ENCODE measurements at regions not wholly inside any gene's neighbourhood (a gene's known extent, or its start where the extent isn't known, plus 50 kb on each side); places are given as distances from the start of the nearest gene placed in this dataset.

DNA sequence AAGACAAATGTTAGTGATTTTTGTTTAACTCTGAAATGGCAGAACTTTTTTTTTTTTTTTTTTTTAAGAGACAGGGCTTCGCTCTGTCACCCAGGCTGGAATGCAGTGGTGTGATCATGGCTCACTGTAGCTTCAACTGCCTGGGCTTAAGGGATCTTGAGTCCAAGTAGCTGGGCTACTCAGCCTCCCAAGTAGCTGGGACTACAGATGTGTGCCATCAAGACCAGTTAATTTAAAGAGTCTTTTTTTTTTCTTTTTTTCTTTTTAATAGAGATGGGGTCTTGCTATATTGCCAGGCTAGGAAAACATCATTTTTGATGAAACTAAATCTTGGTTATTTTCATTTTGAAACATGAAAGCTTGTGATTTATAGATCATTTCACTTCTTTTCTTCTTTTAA, 91.6 kb upstream of the PTCH1 start:
- Histone ChIP-seq H2BK120ac (ENCODE audit: low read depth, low read length) (no peak overlapping the region), H2AFZ (replicated peaks; ENCODE audit: low read length, poor library complexity) (no peak overlapping the region), H4K8ac (ENCODE audit: low read depth in 2 of 2, low read length in 2 of 2) (no peak overlapping the region), H2BK5ac (ENCODE audit: low read depth, low read length, poor library complexity, severe bottlenecking) (no peak overlapping the region), H2AK9ac (replicated peaks; ENCODE audit: low read depth, low read length, poor library complexity) (no peak overlapping the region), H3K9ac (ENCODE audit: low read depth, low read length) (no peak overlapping the region), H3K36me3 (ENCODE audit: control insufficient read depth, insufficient read depth, low read length) (no peaks in the 10 kb centered on the region), H2BK20ac (ENCODE audit: low read depth, low read length) (no peak overlapping the region), H4K91ac (ENCODE audit: insufficient read depth, low read depth, low read length) (no peak overlapping the region), H3K18ac (ENCODE audit: low read depth, low read length) (no peak overlapping the region), H3K27me3 (ENCODE audit: control insufficient read depth, insufficient read depth, low read length) (no peaks in the 10 kb centered on the region; the same call in 1 of the 2 replicates), H3K9me1 (ENCODE audit: insufficient read depth, low read length) (no peaks in the 10 kb centered on the region), H3K9me3 (ENCODE audit: control insufficient read depth, insufficient read depth, low read length) (no peaks in the 10 kb centered on the region), H3K4me2 (ENCODE audit: low read depth, low read length) (no peak overlapping the region), H3K4ac (ENCODE audit: low read depth, low read length) (no peak overlapping the region), H3K4me1 (ENCODE audit: control insufficient read depth, insufficient read depth, low read length) (no peaks in the 10 kb centered on the region), H3K56ac (ENCODE audit: extremely low read depth, insufficient read depth, low read length) (no peak overlapping the region), H3K23ac (ENCODE audit: low read depth, low read length) (no peak overlapping the region), H3K4me3 (ENCODE audit: insufficient read depth, low read depth, low read length) (no peak overlapping the region), H4K20me1 (ENCODE audit: insufficient read depth, low read length) (no peaks in the 10 kb centered on the region), H2BK15ac (ENCODE audit: low read depth, low read length) (no peak overlapping the region), H3K79me1 (ENCODE audit: low read depth in 1 of 2, low read length in 2 of 2) (no peaks in the 10 kb centered on the region), H4K5ac (ENCODE audit: low read depth, low read length) (no peak overlapping the region), H2AK5ac (ENCODE audit: low read depth, low read length) (no peak overlapping the region), H3K27ac (ENCODE audit: insufficient read depth, low read length) (no peak overlapping the region), H3K14ac (replicated peaks; ENCODE audit: low read depth, low read length) (no peak overlapping the region)
- TF ChIP-seq RAD21 (IDR thresholded peaks at IDR 0.05; ENCODE audit: low read length) (no peak), FOS (IDR thresholded peaks at IDR 0.05; ENCODE audit: low read depth, low read length) (no peak), BHLHE40 (IDR thresholded peaks at IDR 0.05; ENCODE audit: low read depth, low read length) (no peak), MAZ (IDR thresholded peaks at IDR 0.05; ENCODE audit: borderline replicate concordance, low read depth, low read length) (no peak), MAFK (IDR thresholded peaks at IDR 0.05; ENCODE audit: low read depth, low read length) (no peak), MXI1 (IDR thresholded peaks at IDR 0.05; ENCODE audit: borderline replicate concordance, low read depth, low read length) (no peak), POLR2A (IDR thresholded peaks at IDR 0.05; ENCODE audit: low read depth, low read length) (no peak), CHD1 (IDR thresholded peaks at IDR 0.05; ENCODE audit: low read depth, low read length) (no peak), SMC3 (IDR thresholded peaks at IDR 0.05; ENCODE audit: low read depth, low read length) (no peak), RFX5 (IDR thresholded peaks at IDR 0.05; ENCODE audit: low read depth, low read length) (no peak), CEBPB (IDR thresholded peaks at IDR 0.05; ENCODE audit: low read depth, low read length) (no peak), RCOR1 (IDR thresholded peaks at IDR 0.05; ENCODE audit: insufficient replicate concordance, low read length) (no peak), NFE2L2 (IDR thresholded peaks at IDR 0.05; ENCODE audit: low read depth, low read length) (no peak)
- TF ChIP-seq, protein P1, sequence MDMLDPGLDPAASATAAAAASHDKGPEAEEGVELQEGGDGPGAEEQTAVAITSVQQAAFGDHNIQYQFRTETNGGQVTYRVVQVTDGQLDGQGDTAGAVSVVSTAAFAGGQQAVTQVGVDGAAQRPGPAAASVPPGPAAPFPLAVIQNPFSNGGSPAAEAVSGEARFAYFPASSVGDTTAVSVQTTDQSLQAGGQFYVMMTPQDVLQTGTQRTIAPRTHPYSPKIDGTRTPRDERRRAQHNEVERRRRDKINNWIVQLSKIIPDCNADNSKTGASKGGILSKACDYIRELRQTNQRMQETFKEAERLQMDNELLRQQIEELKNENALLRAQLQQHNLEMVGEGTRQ (IDR thresholded peaks at IDR 0.05; ENCODE audit: low read depth, low read length), result no peak
- TF ChIP-seq, protein P2, sequence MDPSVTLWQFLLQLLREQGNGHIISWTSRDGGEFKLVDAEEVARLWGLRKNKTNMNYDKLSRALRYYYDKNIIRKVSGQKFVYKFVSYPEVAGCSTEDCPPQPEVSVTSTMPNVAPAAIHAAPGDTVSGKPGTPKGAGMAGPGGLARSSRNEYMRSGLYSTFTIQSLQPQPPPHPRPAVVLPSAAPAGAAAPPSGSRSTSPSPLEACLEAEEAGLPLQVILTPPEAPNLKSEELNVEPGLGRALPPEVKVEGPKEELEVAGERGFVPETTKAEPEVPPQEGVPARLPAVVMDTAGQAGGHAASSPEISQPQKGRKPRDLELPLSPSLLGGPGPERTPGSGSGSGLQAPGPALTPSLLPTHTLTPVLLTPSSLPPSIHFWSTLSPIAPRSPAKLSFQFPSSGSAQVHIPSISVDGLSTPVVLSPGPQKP (IDR thresholded peaks at IDR 0.05; ENCODE audit: borderline replicate concordance, low read depth, low read length), result no peak
- CTCF ChIA-PET, result interaction anchor here (0.6 to 0.7 kb wide), 2 partner anchors 26 to 710 kb away, joined by 3 to 4 read pairs; no protein-coding TSS in a partner anchor
- intact Hi-C loops (cut with micrococcal nuclease), result no loop called here
- dilution Hi-C loops (cut with HindIII; ENCODE audit: low sequenced_read_pairs, unreplicated experiment), result no loop called here
- WGBS, 2 experiments (ENCODE audit: extremely low coverage in 2 of 2, insufficient read length in 1 of 2), result no CpG with 5 or more reads among the region's 1 CpG
- DNase-seq, result no peak
- POLR2A ChIA-PET (ENCODE audit: unreplicated experiment), result interaction anchor here (0.6 kb wide), 1 partner anchor 490 kb away, joined by 14 read pairs; no protein-coding TSS in a partner anchor
- in situ Hi-C loops (cut with MboI; ENCODE audit: low sequenced_read_pairs), result no loop called here
- ATAC-seq (ENCODE audit: low read depth), result no peak
- BruUV-seq (replicated peaks), result no TSS peak
